ENCODE measurements at regions not wholly inside any gene's neighbourhood (a gene's known extent, or its start where the extent isn't known, plus 50 kb on each side); places are given as distances from the start of the nearest gene placed in this dataset.

DNA sequence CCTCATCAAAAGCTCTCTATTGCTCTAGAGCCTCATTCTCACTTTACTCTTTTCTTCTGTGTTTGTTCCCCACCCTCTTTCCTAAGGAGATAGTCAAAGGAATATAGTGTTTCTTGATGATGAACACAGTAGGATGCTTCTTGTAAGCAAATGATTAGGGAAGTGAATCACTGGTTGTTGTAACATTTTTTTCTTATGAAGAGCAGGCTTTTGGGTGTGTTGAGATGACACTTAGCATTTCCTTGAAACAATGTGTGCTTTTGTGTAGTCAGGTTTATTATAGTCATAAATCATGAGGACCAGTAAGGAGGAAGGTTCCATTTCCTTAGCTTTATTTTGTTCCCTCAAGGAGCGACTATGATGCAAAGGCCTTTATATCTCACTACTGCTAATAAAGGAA, 1991.3 kb upstream of the C9orf72 start:
- no peak for ATAC-seq
- H3K36me3 ChIP-seq = no peaks in the 10 kb centered on the region
- H3K27me3 ChIP-seq = no peaks in the 10 kb centered on the region
- no peak overlapping the region for H3K4me3 ChIP-seq
- no peak for DNase-seq
- TF ChIP-seq, protein P1, sequence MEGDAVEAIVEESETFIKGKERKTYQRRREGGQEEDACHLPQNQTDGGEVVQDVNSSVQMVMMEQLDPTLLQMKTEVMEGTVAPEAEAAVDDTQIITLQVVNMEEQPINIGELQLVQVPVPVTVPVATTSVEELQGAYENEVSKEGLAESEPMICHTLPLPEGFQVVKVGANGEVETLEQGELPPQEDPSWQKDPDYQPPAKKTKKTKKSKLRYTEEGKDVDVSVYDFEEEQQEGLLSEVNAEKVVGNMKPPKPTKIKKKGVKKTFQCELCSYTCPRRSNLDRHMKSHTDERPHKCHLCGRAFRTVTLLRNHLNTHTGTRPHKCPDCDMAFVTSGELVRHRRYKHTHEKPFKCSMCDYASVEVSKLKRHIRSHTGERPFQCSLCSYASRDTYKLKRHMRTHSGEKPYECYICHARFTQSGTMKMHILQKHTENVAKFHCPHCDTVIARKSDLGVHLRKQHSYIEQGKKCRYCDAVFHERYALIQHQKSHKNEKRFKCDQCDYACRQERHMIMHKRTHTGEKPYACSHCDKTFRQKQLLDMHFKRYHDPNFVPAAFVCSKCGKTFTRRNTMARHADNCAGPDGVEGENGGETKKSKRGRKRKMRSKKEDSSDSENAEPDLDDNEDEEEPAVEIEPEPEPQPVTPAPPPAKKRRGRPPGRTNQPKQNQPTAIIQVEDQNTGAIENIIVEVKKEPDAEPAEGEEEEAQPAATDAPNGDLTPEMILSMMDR (IDR thresholded peaks at IDR 0.05) = no peak
- no peak for TF ChIP-seq POLR2A (IDR thresholded peaks at IDR 0.05)
- no peaks in the 10 kb centered on the region for H3K9me3 ChIP-seq
- no peak overlapping the region for H3K27ac ChIP-seq
- H3K4me1 ChIP-seq = no peaks in the 10 kb centered on the region
- intact Hi-C loops (cut with DNase I) = no loop called here
- 68 to 90% (median 74%) methylated on average over 1 of the region's 1 CpG for WGBS, 4 donors

DNA sequence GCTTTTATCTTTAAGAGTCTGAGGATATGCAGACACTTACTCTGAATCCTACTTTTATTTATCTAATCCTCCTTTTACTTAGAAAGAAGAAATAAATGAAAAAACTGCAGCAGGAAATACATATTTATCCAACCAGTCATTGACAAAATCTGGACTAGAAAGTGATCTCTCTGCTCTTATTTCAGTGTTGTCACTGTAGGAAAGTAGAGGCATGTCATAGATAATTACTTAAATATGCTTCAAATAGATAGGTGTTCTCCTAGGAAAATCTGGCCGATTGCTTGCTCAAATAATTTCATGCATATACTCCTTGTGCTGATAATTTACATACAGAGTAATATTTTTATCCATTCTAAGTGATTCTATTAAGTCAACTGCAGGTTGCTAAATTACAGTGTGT, 2001.9 kb upstream of the C9orf72 start:
- H3K27me3 ChIP-seq = no peaks in the 10 kb centered on the region
- no peak overlapping the region for H3K4me3 ChIP-seq
- WGBS, 4 donors = 21 to 54% (median 45%) methylated on average over 1 of the region's 1 CpG
- DNase-seq (no peak), ATAC-seq (no peak)
- no peak overlapping the region for H3K27ac ChIP-seq
- H3K9me3 ChIP-seq = peaks cover 0 to 5% (median 0%) of the 10 kb centered on the region in 12 donors
- no peak for TF ChIP-seq POLR2A (IDR thresholded peaks at IDR 0.05)
- TF ChIP-seq, protein P1 (IDR thresholded peaks at IDR 0.05) = no peak
- intact Hi-C loops (cut with DNase I) = no loop called here
- no peaks in the 10 kb centered on the region for H3K36me3 ChIP-seq
- H3K4me1 ChIP-seq = no peaks in the 10 kb centered on the region

DNA sequence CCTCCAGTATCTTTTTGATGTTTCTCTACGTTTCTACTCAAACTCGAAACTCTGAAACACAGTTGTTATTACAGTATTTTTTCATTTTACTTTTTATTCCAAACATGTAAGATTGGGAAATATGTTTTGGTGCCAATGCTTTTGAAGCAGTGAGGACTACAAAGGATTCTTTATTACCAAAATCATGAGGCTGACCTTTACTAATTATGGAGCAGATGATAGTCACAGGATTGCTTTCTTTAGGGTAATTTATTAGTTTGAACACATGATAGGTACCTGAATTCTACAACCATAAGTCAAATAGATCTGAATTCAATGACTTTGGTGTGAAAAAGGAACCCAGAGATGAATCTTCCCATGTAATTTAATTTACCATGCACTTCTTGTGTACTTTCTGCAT, 2015.1 kb upstream of the C9orf72 start:
- peaks cover 0 to 14% (median 0%) of the 10 kb centered on the region in 12 donors for H3K9me3 ChIP-seq
- ATAC-seq (no peak), DNase-seq (no peak)
- no peak overlapping the region for H3K27ac ChIP-seq
- H3K36me3 ChIP-seq = no peaks in the 10 kb centered on the region
- H3K4me1 ChIP-seq = no peaks in the 10 kb centered on the region
- no peak overlapping the region for H3K4me3 ChIP-seq
- no peak for TF ChIP-seq POLR2A (IDR thresholded peaks at IDR 0.05)
- TF ChIP-seq, protein P1 (IDR thresholded peaks at IDR 0.05) = no peak
- WGBS, 4 donors = 50 to 76% (median 52%) methylated on average over 2 of the region's 2 CpGs
- intact Hi-C loops (cut with DNase I) = no loop called here
- H3K27me3 ChIP-seq = no peaks in the 10 kb centered on the region

DNA sequence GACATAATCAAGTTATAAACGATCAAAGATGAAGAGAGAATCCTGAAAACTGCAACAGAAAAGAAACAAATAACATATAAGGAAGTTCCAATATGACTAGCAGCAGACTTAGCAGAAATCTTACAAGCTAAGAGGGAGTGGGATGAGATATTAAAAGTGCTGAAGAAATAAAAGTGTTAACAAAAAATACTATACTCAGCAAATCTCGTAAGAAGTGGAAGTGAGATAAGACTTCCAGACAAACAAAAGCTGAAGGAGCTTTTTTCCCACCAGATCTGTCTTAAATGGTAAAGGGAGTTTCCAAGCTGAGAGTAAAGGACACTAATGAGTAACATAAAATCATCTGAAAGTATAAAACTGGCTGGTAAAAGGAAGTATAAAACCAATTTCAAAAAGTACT, 2036.0 kb upstream of the C9orf72 start:
- no peak for DNase-seq
- intact Hi-C loops (cut with DNase I) = no loop called here
- no peak for ATAC-seq
- Histone ChIP-seq H3K4me1 (no peaks in the 10 kb centered on the region), H3K36me3 (no peaks in the 10 kb centered on the region), H3K9me3 (peaks cover 0 to 11% (median 0%) of the 10 kb centered on the region in 12 donors), H3K4me3 (no peak overlapping the region), H3K27me3 (no peaks in the 10 kb centered on the region), H3K27ac (no peak overlapping the region)
- WGBS, 4 donors = 47 to 53% (median 51%) methylated on average over 2 of the region's 2 CpGs
- TF ChIP-seq POLR2A (IDR thresholded peaks at IDR 0.05) = no peak
- TF ChIP-seq, protein P1 (IDR thresholded peaks at IDR 0.05) = no peak
